Heart right ventricle (tissue), 16 donors: ENCODE measurements at regions not wholly inside any gene's neighbourhood (a gene's known extent, or its start where the extent isn't known, plus 50 kb on each side); places are given as distances from the start of the nearest gene placed in this dataset.

Experiments used
- ATAC-seq, 8 donors: fragments of 200-7000 bp; cut with Tn5 transposase; one replicate each; pipeline ENCODE4 v1.9.1; 2020; ENCODE audit warnings: mild to moderate bottlenecking in 8 of 8, moderate library complexity in 8 of 8, moderate number of reproducible peaks in 1 of 8
- DNase-seq, 2 donors: peaks; one replicate each; pipeline ENCODE4 v3.0.0-alpha.2; 2020
- H3K27ac ChIP-seq, 10 donors: fragments of 200-600 bp; sonication (generic) in 2 of 10; one replicate each; pipeline versions ENCODE4 v1.5.0 to v1.8.0; 2020 to 2022; ENCODE audit warnings: mild to moderate bottlenecking in 3 of 10
- H3K27me3 ChIP-seq, 7 donors: fragments of 200-600 bp; one replicate each; pipeline ENCODE4 v1.8.0; 2021 to 2022; ENCODE audit warnings: mild to moderate bottlenecking in 2 of 7
- H3K36me3 ChIP-seq, 9 donors: fragments of 200-600 bp; sonication (generic) in 1 of 9; one replicate each; pipeline versions ENCODE4 v1.5.0 to v1.8.0; 2020 to 2022; ENCODE audit warnings: mild to moderate bottlenecking in 2 of 9
- H3K4me1 ChIP-seq, 9 donors: fragments of 200-600 bp; sonication (generic) in 1 of 9; one replicate each; pipeline versions ENCODE4 v1.5.0 to v1.8.0; 2020 to 2022; ENCODE audit warnings: mild to moderate bottlenecking in 4 of 9
- H3K4me3 ChIP-seq, 10 donors: fragments of 200-600 bp; sonication (generic) in 2 of 10; one replicate each; pipeline versions ENCODE4 v1.5.0 to v1.8.0; 2020 to 2022; ENCODE audit warnings: mild to moderate bottlenecking in 7 of 10, moderate library complexity in 2 of 10
- H3K9me3 ChIP-seq, 11 donors: fragments of 200-600 bp in 10 of 11; sonication (generic) in 2 of 11; one replicate each; pipeline versions ENCODE4 v1.5.0 to v1.8.0; 2013 to 2022; ENCODE audit warnings: mild to moderate bottlenecking in 2 of 11, control low read depth in 1 of 11, moderate library complexity in 1 of 11
- WGBS, 2 donors: extraction: QIAGEN DNeasy Blood & Tissue Kit; methylation state at CpG; one replicate each; pipeline ENCODE4 v1.1.7; 2013; ENCODE audit warnings: inconsistent platforms in 1 of 2; 5-methylcytosine and 5-hydroxymethylcytosine counted together
- intact Hi-C, 10 donors: fragments of 100-400 bp; cut with DNase I; formaldehyde crosslinking; loops; one replicate each; pipeline versions ENCODE4 v1.11.1 to v1.14.2; 2022
- TF ChIP-seq, protein P1 (sequence below), 9 donors: fragments of 200-600 bp; sonication (generic) in 2 of 9; IDR thresholded peaks; one replicate each; pipeline versions ENCODE4 v1.5.0 to v1.8.0; 2021 to 2022; ENCODE audit warnings: antibody characterized with exemption in 9 of 9, mild to moderate bottlenecking in 5 of 9, moderate library complexity in 1 of 9
- donor health status: Arrhythmogenic right ventricular cardiomyopathy.
- donor health status: ischemic (EF 13 %, LVEDD 7.1; RV severe dilation, severe dysfunction).
- donor health status: healthy with polysubstance abuse.
- donor health status: DM: no; HTN: yes; CAD: no.
- donor health status: DM: no; HTN: no; CAD: no.
- donor health status: ischemic (EF 25% LVEDD 6.9; RV normal size, moderate dysfunction).
- donor health status: ischemic (EF 25% LVEDD 5.7; RV mildly dilated, moderate dysfunction).
- donor health status: healthy.
- donor health status: DM: yes; HTN: yes; CAD: no.
- donor health status: Ischemic cardiomyopathy.
- donor health status: ischemic (EF 35%, LVEDD 5.7; RV mildly dilated, moderate dysfunction).
- donor health status: nonischemic (EF 11% LVEDD 7.7; RV severe dilation, severe dysfunction).
- donor health status: DM: yes; HTN: yes; CAD: no.
- donor health status: PGD.
- donor health status: ischemic (EF 29% LVEDD 5.4; RV normal size, mild dysfunction).
- donor health status: nonischemic (EF 23%, LVEDD 6.1; RV moderate dilation, normal function).

GRCh38 chr4:96465834-96466233 lies 625.9 kb downstream of the PDHA2 start:
- Histone ChIP-seq H3K4me1 (no peaks in the 10 kb centered on the region), H3K36me3 (no peaks in the 10 kb centered on the region), H3K9me3 (peaks cover 0 to 13% (median 0%) of the 10 kb centered on the region in 11 donors), H3K27ac (no peak overlapping the region), H3K27me3 (no peaks in the 10 kb centered on the region), H3K4me3 (no peak overlapping the region)
- 78 to 79% methylated on average over 2 of the region's 2 CpGs for whole genome bisulfite sequencing, 2 donors
- intact Hi-C loops: no loop called here
- ATAC-seq (no peak), DNase-seq (no peak)
- TF ChIP-seq, protein P1, sequence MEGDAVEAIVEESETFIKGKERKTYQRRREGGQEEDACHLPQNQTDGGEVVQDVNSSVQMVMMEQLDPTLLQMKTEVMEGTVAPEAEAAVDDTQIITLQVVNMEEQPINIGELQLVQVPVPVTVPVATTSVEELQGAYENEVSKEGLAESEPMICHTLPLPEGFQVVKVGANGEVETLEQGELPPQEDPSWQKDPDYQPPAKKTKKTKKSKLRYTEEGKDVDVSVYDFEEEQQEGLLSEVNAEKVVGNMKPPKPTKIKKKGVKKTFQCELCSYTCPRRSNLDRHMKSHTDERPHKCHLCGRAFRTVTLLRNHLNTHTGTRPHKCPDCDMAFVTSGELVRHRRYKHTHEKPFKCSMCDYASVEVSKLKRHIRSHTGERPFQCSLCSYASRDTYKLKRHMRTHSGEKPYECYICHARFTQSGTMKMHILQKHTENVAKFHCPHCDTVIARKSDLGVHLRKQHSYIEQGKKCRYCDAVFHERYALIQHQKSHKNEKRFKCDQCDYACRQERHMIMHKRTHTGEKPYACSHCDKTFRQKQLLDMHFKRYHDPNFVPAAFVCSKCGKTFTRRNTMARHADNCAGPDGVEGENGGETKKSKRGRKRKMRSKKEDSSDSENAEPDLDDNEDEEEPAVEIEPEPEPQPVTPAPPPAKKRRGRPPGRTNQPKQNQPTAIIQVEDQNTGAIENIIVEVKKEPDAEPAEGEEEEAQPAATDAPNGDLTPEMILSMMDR (IDR thresholded peaks at IDR 0.05): no peak

GRCh38 chr4:96471956-96472867 lies 632.3 kb downstream of the PDHA2 start:
- H3K9me3 ChIP-seq: peaks cover 0 to 26% (median 5%) of the 10 kb centered on the region in 11 donors
- TF ChIP-seq, protein P1 (IDR thresholded peaks at IDR 0.05): no peak
- intact Hi-C loops: no loop called here
- no peak overlapping the region for H3K4me3 ChIP-seq
- ATAC-seq (no peak), DNase-seq (no peak)
- no peaks in the 10 kb centered on the region for H3K27me3 ChIP-seq
- no peak overlapping the region for H3K27ac ChIP-seq
- no peaks in the 10 kb centered on the region for H3K4me1 ChIP-seq
- no peaks in the 10 kb centered on the region for H3K36me3 ChIP-seq

- intact Hi-C loops: no loop called here
- ATAC-seq: no peak
- H3K36me3 ChIP-seq: no peaks in the 10 kb centered on the region
- no peak overlapping the region for H3K4me3 ChIP-seq
- H3K27ac ChIP-seq: no peak overlapping the region
- H3K27me3 ChIP-seq: no peaks in the 10 kb centered on the region
- H3K4me1 ChIP-seq: no peaks in the 10 kb centered on the region
- WGBS, 2 donors: 62 to 64% methylated on average over 1 of the region's 1 CpG
- TF ChIP-seq, protein P1 (IDR thresholded peaks at IDR 0.05): no peak
- peaks cover 0 to 27% (median 5%) of the 10 kb centered on the region in 11 donors for H3K9me3 ChIP-seq
- no peak for DNase-seq
These were observed 633.4 kb downstream of the PDHA2 start for GRCh38 chr4:96473246-96473645.

DNA sequence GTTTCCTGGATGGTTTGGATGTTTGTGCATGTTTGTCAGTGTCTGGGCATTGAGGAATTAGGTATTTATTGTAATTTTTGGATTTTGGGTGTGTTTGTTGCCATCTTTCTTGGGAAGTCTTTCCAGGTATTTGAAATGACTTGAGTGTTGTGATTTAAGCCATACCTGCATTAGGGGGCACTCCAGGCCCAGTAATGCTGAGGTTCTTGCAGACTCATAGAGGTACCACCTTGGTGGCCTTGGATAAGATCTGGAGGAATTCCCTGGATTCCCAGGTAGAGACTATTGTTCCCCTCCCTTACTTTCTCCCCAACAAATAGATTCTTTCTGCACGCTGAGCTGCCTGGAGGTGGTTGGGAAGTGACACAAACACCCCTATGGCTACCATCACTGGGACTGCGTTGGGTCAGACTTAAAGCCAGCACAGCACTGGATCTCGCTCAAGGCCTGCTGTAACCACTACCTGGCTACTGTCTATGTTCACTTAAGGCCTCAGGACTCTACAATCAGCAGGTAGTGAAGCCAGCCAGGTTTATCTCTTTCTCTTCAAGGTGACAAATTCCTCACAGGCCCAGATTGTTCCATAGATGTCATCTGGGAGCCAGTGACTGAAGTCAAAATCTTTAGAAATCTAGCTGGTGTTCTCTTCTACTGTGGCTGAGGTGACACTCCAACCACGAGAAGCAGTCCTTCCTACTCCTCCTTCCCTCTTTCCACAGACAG lies 643.6 kb downstream of the PDHA2 start:
- Histone ChIP-seq H3K27ac (no peak overlapping the region), H3K9me3 (peaks cover 0 to 15% (median 0%) of the 10 kb centered on the region in 11 donors), H3K36me3 (no peaks in the 10 kb centered on the region), H3K27me3 (no peaks in the 10 kb centered on the region), H3K4me3 (no peak overlapping the region), H3K4me1 (no peaks in the 10 kb centered on the region)
- intact Hi-C loops: no loop called here
- DNase-seq: no peak
- TF ChIP-seq, protein P1 (IDR thresholded peaks at IDR 0.05): peak in 1 of 9 donors; percentile 7
- ATAC-seq: no peak
- WGBS, 2 donors: 68% methylated on average over 4 of the region's 4 CpGs
